Hepatic stellate cell (primary cell): ENCODE measurements at regions not wholly inside any gene's neighbourhood (a gene's known extent, or its start where the extent isn't known, plus 50 kb on each side); places are given as distances from the start of the nearest gene placed in this dataset.
"Not testable (repeated sequence)": the region's sequence is repeated elsewhere in the genome, so short reads cannot be mapped to it uniquely, and the experiment has no call there.

Experiments
- DNase-seq: peaks from one replicate; pipeline ENCODE4 v3.0.0; 2011; ENCODE audit warnings: low spot score

DNA sequence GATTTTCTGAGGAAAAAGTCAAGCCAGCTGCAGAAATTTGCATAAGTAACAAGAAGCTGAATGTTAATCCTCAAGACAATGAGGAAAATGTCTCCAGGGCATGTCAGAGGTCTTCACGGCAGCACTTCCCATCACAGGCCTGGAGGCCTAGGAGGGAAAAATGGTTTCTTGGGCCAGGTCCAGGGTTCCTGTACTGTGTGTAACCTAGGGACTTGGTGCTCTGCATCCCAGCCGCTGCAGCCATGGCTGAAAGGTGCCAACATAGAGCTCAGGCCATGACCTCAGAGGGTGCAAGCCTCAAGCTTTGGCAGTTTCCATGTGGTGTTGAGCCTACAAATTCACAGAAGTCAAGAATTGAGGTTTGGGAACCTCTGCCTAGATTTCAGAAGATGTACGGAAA, 144.1 kb downstream of the AKR1D1 start:
- DNase-seq: not testable (repeated sequence)

DNA sequence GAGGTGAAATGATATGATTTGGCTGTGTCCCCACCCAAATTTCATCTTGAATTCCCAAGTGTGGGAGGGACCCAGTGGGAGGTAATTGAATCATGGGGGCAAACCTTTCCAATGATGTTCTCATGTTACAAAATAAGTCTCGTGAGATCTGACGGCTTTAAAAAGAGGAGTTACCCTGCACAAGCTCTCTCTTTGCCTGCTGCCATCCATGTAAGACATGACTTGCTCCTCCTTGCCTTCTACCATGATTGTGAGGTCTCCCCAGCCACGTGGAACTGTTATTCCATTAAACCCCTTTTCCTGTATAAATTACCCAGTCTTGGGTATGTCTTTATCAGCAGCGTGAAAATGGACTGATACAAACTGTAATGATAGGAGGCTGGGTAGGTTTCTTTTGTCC, 145.1 kb downstream of the AKR1D1 start:
- DNase-seq: not testable (repeated sequence)

DNA sequence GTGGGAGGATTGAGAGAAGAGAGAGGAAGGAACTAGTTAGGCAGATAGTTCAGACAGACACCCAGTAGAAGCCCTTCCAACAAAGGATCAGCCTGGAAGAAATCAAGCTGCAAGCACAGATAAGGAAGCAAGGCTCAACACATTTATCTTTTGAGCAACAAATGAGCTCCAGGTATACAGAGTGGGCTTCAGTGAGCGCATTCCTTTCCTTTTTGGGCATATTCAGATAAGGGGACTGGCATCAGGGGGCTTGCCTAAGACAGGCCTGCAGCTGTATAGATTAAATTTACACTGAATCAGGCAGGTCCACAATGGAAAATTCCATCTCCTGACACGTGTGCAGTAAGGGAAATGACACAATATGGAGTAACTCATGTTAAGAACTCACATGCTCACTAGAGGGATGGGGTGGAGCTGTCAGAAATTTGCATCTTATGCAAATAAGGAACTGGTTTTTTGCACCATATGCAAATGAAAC, 147.2 kb downstream of the AKR1D1 start:
- no peak for DNase-seq

DNA sequence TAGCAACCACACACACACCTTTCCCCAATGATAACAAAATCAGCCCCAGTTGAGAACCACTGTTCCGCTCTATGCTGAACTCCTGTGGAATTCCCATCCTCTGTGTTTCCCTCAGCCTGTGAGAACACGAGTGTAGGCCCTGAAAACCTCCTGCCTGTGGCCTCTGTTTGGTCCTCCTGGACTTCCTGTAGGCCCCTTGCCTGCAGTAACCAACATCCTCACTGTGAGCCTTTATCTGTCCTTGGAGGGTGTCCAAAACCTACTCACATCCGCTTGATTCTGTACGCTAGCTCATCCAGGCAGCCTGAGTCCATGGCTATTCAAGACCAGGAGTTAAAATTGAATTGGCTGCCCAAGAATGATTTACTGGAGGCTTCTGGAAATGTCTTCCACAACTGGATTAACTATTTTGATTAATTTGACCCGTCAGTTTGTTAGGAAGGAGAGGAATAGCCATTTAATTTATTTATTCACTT, 149.8 kb downstream of the AKR1D1 start:
- DNase-seq: no peak

DNA sequence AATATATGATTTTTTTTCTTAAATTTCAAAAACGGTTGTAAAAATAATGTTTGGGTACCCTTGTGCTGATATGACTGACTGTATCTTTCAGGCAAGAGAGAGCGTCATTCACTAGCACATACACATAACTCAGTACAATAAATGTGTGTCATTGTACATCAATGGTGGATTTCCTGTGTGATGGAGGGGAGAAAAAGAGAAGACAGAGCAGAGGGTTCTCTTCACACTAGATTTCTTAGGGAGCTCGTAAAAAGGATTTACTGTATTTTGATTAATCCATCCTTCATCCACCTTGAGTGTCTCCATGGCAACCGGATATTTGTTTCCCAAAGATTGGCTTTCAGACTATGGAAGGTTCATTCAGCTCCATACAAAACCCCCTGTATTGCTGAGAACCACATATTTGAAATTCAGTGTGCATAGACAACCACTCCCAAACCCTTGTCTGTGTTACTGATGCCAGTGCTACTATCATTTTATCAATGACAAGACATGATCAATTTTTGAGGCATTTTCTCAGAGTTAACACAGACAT, 150.6 kb downstream of the AKR1D1 start:
- no peak for DNase-seq

DNA sequence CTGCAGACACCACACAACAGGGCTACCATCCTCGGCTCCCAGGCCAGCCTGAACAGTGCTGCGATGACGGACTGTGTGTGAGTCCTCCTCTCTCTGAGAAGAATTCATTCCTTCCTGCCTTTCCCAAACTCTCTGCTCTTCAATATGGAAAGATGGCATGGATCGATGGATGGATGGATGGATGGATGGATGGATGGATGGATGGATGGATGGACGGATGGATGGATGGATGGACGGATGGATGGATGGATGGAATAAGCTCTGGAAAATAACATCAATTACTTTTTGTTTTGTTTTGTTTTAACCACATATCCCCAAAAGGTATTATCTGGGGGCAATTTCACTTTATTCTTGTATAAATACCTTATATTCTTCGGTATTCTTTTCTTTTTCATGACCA, 151.9 kb downstream of the AKR1D1 start:
- no peak for DNase-seq

DNA sequence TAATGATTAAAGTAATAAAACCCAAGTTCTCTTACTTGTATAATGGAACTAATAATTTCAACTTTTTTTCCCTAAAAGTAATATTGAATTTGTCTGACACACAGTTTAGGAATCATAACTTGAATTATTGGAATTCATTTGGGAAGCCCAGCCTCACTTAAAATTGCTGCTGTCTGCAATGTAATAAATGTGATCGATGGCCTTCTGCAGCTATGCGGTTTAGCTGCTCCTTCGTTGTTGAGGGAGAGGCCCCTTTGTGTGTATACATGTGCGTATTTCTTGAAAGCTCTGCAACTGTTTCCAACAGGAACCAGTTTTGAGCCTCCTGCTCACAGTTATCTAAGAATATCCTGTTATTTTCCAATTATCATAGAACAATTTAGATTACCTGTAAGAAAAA, 152.5 kb downstream of the AKR1D1 start:
- no peak for DNase-seq

DNA sequence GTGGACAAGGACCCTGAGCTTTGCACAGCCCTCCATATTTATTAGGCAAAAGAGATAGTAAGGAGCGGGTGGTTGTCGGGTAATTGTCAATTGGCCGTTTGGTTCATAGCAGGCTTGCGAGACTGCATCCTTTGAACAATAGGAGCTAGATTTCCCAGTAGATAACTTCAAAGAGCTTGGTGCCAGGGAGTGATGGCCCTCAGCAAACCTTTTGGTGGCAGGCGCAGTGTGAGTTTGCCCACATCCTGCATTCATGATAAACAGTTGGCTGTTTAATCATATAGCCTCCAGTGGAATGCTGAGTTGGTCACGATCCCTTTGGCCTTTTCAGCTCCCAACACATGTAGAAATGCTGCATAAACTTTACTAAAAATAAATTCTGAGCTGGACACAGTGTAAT, 156.9 kb downstream of the AKR1D1 start:
- DNase-seq: no peak

DNA sequence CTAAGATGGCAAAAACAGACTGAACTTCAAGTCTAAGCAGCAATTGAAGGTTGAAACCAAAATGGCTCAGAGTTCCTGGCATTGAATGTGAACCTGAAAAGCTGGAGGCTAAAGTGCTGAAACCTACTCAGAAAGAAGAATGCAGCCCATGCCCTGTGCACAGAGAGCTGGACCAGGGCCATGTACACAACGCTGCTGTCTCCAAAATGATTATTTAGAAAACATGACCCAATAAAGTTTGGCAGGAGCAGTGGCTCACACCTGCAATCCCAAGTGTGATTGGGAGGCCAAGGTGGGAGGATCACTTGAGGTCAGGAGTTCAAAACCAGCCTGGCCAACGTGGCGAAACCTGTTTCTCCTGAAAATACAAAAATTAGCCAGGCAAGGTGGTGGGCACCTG, 158.9 kb downstream of the AKR1D1 start:
- no peak for DNase-seq

DNA sequence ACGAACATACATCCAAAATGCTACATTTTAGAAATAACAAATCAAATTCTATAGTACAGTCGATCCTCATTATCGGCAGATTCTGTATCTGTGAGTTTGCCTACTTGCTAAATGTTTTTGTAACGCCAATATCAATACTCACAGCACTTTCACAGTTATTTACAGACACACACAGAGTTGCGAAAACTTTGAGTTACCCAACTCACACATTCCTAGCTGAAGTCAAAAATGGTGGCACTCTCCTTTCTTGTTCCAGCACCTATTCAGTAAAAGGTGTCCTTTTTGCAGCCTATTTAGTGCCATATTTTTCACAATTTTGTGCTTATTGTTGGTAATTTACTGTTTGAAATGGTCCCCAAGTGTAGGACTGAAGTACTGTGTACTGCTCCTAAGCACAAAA, 161.7 kb downstream of the AKR1D1 start:
- DNase-seq: no peak

DNA sequence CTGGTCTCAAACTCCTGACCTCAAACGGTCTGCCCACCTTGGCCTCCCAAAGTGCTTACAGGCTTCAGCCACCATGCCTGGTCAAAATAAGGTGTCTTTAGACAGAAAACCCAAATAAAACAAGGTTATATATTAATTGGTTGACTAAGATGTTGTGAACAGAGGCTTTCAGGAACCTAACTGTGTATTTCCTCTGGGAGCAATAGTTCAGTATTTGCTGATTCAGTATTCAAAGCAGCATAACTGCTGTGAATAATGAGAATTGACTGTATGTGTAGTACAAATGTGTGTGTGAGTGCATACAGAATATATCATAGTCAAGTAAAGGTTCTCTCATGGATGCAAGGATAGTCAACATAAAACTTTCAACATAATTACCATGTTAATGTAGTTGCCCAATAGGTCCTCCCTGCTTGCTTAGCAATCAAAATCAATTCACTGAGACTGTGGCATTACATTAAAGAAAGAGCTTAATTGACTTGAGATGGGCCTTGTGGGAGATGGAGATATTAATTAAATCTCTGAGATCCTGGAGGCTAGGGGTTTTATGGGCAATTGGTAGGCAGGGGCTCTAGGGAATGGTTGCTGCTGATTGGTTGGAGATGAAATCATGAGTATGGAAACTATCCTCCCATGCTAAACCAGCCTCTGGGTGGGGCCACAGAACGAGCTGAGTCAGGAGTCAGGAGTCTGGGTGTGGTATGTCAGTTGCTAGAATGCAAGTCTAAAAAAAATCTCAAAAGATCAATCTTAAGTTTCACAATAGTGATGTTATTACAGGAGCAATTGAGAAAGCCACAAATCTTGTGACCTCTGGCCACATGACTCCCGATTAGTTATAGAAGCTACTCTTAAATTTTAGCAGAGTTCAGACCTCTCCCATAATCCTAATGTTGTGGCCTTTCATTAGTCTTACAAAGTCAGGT, 162.7 kb downstream of the AKR1D1 start:
- no peak for DNase-seq

DNA sequence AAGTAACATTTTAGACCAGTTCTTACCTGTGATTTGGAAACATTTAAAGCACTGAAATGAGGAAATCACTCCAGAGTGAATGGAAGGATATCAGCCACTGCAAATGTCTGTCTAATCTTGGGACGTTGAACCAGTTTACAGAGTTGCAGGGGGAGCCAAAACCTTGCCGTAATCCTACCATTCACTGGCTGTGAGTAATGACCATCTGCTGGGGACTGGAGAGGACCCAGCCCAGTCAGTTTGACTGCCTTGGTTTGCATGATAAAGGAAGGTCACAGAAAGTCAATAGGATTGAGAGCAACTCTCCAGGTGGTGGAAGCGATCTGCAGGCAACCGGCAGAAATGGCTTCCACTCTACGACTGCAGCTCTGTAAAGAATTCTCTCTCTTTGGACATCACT, 167.2 kb downstream of the AKR1D1 start:
- no peak for DNase-seq

DNA sequence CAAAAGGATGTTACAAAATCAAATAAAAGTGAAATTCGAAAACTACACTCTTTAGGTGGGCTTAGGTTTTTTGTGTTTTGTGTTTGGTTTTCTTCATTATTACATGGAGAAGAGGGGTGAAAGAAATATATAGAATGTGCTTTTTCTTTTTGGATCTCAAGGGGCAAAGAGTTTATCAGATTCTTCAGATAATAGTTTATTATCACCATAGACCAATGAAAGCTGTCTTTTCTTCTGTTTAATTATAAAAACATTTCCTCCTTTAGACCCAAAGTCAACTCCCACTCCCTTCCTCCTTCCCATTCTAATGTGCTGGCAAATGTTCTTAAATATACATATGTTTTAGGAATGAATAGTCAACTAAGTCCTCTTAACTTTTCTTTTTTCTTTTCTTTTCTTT, 167.6 kb downstream of the AKR1D1 start:
- no peak for DNase-seq

DNA sequence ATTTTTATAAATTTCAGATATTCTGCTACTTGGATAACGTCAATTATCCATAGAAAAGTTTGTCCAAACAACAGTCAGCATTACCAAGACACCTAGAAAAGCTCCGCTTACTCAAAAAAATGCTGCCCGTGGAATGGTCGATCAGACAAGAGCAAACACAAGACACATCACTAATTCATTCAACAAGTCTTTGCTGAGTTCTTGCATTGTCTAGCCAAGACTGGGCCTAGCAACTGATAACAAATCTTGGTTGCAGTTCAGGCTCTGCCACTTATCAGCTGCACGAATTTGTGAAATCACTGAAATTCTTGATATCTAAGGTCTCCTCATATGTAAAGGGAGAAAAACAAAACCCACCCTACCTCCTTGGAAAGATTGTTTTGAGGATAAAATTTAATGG, 168.3 kb downstream of the AKR1D1 start:
- DNase-seq: no peak

DNA sequence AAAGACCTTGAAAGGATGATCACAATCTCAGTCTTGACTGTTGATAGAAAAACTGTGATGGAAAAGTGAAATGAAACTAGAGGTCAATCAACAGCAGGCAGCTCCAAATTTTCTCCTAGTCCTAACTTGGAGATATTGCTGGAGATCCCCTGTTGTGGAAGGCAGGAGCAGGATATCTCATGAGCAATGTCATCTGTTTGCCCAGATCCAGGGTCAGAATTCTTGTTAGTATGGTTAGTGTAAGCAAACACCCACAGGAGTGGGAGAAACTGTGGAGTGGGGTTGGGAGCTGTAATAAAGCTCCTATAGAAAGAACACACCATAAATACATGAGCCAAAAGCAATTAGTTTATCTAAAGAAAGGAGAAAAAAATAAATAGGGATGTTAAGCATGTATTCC, 169.0 kb downstream of the AKR1D1 start:
- DNase-seq: no peak

DNA sequence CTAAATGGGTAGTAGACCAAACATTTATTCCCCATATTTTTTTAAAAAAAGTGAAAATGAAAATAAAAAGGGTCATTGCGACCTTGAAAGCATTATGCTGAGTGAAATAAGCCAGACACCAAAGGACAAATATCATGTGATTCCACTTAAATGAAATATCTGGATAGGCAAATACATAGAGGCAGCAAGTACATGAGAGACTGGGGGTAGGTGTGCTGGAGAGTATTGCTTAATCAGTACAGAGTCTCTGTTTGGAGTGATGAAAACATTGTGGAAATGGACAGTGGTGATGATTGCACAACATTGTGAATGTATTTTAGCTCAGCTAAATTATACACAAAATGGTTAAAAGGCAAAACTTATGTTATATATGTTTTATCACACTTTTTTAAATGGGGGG, 169.4 kb downstream of the AKR1D1 start:
- no peak for DNase-seq

DNA sequence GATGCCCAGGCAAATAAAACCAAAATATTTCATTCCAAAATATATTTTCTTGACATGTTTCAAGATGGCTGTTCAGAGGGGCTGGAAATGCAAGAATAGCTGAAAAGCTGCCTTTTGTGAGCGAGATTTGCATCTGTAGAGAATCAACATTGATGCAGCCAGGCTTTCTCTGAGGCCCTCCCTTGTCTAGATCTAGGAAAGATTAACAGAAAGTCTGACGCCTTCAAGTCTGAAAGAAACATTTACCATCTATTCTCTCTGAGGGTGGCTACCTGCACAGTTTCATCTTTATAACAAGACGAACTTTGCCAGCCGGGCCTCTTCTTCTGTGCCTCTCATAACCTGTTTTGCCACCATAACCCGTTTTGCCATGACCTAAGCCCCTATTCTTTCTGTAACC, 170.2 kb downstream of the AKR1D1 start:
- DNase-seq: no peak

DNA sequence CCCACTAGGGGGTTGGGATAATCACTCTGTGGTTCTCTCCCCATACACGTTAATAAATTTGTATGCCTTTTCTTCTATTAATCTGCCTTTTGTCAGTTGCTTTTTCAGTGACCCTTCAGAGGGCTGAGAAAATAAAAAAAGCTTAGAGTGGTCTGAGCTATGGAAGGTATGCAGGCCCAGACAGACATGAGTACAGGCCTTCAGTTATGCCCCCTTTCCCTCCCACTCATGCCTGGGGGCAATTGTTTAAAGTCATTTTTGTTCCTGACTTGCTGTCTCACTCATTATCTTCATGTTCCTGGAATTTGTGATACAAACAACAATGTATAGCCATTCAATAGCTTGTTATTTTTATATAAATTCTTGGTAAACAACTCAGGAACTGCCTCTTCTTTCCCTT, 170.8 kb downstream of the AKR1D1 start:
- DNase-seq: no peak

DNA sequence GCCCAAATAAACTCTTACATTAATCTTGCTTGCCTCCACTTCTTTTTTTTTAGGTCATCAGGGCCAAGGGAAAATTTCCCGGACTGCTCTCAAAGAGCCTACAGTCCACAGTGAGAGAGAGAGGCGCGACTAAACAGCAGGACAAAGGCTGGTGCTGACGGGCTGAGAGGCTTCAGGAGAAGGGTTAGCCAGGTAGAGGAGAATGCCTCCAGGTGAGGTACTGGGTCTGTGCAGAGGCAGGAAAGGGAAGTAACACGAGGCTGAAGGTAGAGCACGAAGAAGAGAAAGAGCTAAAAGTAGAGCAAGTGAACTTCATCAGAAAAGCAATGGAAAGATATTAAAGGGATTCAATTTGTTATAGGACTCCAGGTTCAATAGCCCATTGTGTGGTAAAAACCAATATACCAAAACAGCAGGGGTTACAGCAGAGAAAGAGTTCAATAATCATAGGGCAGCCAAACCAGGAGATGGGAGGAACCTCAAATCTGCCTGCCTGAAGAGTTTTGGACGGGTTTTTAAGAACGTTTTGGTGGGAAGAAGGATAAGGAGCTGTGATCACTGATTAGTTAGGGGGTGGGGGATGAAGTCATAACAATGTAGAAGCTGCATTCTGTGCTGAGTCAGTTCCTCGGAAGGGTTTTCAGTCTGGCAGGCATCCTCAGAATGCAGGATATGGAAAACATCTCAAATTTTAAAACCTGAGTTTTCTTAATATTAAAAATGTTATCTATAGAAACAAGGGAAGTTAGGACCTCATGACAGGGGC, 171.5 kb downstream of the AKR1D1 start:
- DNase-seq: no peak

DNA sequence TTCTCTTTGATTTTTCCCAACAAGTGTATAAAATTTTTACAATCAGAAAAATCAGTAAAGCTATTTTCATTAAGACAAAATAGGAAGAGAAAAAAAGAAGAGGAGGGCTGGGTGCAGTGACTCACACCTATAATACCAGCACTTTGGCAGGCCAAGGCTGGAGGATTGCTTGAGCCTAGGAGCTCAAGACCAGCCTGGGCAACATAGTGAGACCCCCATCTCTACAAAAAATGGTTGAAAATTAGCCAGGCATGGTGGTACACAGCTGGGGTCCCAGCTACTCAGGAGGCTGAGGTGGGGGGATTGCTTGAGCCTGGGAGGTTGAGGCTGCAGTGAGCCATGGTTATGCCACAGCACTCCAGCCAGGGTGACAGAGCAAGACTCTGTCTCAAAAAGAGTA, 172.3 kb downstream of the AKR1D1 start:
- DNase-seq: no peak

DNA sequence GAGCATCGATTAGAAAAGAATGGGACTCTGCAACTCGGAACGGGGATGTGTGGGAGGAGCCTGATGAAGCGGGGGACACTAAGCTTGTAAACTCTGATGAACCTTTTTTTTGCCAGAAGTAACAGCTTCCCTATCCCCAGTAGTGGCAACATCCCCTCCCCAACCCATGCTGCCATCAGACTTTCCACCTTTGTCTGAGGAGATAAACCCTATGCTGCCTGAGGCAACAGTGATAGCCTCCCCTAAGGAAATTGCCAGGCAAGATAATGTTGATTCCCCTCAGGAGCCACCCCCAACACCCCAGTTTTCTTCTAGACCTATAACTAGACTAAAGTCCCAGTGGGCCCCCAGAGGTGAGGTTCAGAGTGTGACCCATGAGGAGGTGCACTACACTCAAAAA, 173.7 kb downstream of the AKR1D1 start:
- DNase-seq: no peak

DNA sequence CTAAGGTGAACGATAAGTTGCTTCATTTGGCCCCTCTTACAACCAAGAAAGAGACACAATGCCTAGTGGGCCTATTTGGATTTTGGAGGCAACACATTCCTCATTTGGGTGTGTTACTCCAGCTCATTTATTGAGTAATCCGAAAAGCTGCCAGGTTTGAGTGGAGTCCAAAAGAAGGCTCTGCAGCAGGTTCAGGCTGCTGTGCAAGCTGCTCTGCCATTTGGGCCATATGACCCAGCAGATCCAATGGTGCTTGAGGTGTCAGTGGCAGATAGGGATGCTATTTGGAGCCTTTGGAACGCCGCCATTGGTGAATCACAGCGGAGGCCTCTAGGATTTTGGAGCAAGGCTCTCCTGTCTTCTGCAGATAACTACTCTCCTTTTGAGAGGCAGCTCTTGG, 176.4 kb downstream of the AKR1D1 start:
- not testable (repeated sequence) for DNase-seq

DNA sequence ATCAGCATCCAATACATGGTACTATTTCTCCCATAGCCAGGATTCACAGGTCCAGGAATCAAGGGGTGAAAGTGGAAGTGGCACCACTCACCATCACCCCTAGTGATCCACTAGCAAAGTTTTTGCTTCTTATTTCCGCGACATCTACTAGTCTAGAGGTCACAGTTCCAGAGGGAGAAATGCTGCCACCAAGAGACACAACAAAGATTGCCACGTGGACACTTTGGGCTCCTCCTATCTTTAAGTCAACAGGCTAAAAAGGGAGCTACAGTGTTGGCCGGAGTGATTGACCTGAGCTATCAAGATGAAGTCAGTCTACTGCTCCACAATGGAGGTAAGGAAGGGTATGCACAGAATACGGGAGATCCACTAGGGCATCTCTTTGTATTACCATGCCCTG, 178.2 kb downstream of the AKR1D1 start:
- DNase-seq: no peak
